NCI-H446 (cell line): ENCODE measurements at regions not wholly inside any gene's neighbourhood (a gene's known extent, or its start where the extent isn't known, plus 50 kb on each side); places are given as distances from the start of the nearest gene placed in this dataset.

Source experiments
- DNase-seq, 2 experiments: peaks; one replicate each; lab custom pipeline; 2025; lab: John Stamatoyannopoulos, UW

DNA sequence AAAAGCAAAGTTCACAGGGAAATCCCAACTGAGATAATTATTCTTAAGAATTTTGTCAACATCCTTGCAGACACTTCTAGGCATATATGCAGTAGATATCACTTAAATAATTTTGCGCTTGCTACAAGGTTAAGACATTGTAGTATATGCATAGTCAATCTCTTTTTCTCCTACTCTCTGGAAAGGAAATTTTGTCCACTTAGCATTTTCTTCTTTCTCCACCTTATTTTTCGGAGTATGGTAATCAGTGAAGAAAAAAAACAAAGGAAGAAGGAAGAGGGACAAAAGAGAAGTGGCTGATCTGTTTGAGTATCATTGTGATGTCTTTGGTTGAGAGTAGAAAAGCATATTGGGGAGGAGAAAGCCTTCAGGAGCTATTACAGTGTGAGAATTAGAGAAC, 104.6 kb downstream of the LACC1 start:
- DNase-seq: no peak

DNA sequence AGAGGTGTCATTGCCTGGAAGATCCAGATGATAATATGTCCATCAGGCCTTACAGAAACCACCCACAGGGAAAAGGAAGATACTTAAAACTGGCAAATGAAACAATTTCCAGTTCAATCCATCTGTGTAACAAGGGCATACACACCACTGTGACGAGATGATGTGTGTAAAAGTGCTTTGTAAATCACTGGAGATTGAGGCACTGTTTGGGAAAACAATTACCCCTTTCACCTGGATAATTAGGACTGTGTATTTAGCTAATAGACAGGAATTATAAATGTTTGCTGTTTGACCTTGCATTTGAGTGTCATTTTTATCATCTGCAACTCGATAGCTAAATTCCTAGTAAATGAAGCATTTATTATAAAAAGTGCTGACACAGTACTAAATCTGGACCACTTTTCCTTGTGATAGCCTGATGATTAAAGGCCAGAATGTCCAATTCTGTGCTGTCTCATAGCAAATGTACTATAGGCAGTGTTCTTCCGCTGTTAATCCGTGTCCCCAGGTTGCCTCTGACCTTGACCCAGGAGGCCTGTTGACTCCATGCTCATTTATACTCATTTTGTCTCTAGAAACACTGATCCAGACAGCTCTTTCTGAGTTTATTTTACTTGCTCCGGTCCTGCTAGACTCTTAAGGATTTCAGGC, 105.8 kb downstream of the LACC1 start:
- DNase-seq: no peak

DNA sequence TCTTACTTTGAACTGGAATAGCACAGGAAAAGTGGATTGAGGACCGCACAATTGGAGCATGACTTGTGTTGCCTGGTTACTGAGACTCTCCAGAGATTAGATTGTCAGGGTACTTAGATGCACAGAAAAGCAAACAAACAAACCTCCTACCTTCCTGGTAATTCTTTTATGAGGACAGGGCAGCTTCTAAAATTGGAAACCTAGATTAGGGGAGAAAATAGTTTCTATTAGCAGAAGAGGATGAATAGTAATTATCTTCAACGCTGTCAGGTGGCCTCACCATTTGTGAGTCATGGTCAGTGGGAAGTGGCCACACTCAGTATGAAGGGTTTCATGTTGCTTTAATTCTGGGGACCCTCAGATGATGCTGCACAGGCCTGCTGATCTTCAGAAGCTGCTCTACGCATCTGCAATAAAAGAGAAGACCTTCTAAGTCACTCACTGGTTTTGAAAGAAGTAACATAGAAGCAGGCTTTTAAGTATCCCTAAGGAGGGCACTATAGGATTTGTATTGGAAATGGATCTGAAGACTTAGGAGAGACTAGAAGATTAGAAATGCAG, 106.8 kb downstream of the LACC1 start:
- peak in 1 of 2 experiments; percentile 7 for DNase-seq

DNA sequence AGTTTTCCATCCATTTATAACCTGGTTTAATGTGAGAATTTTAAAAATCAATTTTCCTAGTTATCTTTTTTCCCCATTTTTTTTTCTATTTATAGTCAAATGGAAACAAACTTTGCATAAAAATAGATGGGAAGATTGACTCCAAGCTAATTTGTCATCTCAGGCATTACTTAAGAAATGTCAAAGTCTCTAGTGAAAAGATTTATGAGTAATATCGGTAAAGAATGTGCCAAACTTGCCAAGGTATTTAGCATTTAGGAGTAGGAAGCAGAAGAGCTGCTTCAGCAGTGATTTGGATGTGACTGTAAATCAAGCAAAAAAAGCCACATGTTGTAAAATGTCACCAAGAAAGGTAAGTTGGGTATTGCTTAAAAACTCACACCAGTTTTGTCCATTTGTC, 108.6 kb downstream of the LACC1 start:
- DNase-seq: no peak

- DNase-seq: no peak
These were observed 110.3 kb downstream of the LACC1 start for GRCh38 chr13:43990021-43990420.

GRCh38 chr13:43990829-43991228, 111.1 kb downstream of the LACC1 start:
- no peak for DNase-seq

- DNase-seq: peak; percentile 68 to 92
These were observed 112.1 kb downstream of the LACC1 start for GRCh38 chr13:43991773-43992201.

DNA sequence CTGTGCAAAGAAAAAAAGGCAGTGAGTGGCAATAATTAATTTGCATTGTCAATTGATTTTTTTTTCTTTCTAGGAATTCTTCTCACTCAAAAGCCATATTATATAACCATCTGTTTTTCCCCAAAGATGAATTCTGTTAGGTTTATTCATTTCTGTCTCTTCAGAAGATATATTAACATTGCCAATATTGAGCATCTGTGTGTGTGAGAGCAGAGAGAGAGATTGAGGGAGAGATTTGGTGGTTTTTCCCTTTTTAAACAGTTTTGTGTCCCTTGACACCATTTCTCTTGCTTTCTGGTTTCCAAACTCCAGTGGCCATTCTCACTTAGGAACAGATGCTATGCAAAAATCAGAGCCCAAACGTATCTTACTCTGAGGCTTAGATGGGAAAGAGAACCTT, 112.5 kb downstream of the LACC1 start:
- DNase-seq: peak in 1 of 2 experiments; percentile 36

DNA sequence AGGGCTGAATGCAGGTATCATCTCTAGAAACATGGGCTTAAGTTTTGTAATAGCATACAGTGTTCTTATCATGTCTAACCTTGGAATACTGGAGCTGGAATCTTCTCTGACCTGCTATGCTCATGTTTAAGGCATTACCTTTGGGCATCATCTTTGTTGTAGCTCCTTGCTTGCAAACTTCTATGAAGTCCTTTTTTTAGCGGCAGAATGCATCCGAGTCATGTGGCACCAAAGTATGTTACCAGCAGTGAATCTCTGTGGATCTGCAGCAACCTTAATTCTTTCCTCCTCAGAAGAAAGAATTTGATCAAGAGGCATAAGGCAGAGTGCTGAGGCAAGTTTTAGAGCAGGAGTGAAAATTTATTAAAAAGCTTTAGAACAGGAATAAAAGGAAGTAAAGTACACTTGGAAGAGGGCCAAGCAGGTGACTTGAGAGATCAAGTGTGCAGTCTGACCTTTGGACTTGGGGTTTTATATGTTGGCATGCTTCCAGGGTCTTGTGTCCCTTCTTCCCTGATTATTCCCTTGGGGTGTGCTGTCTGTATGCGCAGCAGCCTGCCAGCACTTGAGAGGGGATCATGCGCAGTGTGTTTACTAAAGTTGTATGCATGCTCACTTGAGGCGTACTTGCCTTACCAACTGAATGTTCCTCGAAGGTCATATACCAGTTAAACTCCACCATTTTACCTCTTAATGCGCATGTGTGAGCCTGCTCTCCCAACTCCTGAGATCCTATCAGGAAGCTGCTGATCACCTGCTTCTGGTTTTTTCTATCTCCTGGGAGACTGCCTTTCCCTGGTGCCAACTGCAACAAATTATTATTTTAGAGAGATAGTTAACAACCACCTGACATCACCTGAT, 115.5 kb downstream of the LACC1 start:
- no peak for DNase-seq

DNA sequence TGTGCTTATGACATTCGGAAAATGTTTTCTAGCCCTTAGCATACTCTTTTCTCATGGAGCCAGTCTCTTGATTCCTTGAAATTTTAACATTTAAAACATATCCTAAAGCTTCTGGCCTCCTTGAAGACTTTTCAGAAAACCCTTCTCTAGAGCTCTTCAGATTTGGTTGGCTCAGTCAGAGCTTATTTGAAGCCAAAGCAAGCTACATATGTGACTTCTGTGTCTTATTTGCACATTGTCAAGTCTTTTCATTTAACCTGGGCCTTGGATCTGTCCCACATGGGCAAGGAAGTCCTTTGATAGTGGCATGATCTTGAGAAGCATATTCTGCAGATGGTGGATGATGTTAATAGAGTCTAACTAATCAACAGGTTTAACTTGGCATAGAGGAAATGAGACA, 116.5 kb downstream of the LACC1 start:
- DNase-seq: no peak

DNA sequence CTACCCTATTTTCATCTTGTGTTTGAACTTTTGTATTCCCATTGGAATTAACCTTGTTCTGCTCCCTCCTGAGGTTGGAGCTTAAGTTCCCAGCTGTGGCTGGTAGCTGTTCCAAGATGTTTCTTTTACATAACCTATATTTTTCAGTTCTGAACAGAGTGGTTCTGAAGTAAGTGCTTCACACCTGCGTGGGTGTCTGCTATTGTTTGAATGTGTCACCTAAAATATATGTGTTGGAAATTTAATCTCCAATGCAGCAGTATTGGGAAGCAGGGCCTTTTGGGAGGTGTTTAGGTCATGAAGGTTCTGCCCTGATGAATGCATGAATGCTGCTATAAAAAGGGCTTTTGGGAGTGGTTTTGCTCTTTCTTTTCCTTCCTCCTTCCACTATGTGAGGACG, 123.8 kb downstream of the LACC1 start:
- DNase-seq: no peak

DNA sequence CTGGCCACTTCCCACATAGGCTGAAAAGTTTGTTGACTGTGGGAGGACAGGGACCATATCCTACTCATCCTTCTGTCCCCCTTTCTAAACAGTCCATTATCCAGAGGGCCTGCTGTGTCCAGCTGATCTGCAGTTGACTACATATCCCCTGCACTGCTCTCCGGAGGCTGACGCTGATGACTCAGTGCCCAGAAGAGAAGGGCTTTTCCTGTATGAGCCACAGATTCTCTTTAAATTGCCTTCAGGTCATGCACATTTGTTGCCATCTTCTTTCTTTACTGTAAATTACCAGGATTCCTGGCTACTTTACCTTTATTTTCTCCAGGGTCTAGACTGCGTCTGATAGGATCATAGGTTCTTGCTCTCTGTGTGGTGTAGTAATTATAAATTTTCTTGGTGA, 125.2 kb downstream of the LACC1 start:
- no peak for DNase-seq

DNA sequence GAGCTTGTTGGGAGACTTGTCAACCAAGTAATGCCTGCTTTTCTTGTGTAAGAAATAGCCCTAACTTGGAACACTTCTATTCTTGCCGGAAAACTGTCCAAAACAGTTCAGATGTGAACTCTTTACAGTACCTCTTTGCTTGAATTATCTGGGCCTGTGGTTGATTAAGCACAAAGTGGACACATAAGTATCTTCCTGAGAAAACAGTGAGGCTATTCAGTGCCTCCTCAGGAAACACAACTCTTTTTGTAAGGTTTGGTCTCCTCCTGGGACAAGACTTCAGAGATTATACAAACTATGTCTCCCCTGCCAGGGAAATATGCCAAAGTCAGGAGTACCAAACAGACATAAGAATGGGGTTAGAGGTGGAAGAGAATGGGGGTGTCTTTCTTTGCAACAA, 127.7 kb downstream of the LACC1 start:
- no peak for DNase-seq

- no peak for DNase-seq
These were observed 131.3 kb downstream of the LACC1 start for GRCh38 chr13:44011036-44011435.

DNA sequence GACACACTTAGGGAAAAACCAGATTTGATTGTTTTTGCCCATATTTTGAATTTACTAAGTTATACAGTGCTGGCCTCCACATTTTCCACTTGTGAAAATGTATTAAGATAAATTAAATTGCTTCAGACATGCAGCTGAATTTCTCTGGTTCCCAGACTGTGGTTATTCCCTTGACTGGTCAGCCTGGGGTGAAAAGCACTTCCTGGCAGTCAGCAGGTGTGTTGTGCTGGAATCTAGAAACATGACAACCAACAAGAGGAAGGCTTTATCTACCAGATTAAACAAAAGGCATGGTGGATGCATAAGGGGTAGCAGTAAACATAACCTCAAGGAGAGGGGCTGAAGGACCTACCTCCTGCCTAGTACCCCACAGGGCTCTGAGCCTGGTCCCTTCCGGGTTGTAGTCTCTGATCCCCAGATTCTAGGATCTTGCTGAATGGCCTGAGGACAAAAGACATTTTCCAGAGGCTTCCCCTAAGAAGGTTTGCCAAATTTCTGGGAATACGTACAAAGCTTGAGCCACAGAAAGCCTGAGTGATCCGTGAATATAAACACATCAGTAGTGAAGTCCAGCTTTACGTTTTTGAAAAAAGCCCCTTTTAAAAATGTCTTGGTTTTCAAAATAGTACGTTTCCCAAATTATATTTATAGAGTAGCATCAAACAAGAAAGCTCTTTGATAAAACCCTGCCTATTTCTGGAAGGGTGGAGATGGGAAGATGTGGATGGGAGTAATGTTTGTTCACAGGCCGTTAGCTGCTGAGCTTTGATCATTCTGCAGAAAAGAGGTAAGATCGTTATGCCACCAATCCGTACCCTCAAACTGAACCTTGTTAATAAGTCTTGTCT, 133.4 kb downstream of the LACC1 start:
- DNase-seq: no peak

DNA sequence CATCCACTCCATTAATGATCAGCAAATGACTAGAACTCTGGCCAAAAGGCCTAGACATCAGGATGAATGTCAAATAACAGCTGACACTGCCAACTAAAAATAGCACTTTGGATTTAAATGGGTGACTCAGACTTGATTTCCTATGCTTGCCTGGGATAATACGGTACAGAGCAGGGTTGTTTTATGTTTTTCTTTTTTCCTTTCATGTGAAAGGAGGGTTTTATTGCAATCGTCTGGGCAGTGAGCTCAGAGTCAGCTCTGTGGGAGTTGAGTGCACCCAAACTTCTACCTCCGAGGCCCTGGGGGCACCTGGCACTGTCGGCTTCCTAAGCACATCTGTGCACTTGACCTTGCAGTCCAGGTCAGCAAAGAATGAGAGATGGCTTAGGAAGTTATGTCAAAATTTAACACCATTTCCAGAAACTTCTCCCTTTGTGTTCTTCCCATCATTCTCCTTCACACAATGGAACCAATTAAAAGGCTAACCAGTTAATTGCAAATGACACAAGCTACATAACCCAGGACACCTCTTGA, 134.1 kb downstream of the LACC1 start:
- DNase-seq: peak in 1 of 2 experiments; percentile 14

- DNase-seq: no peak
These were observed 134.8 kb downstream of the LACC1 start for GRCh38 chr13:44014501-44014900.

- DNase-seq: no peak
These were observed 135.4 kb downstream of the LACC1 start for GRCh38 chr13:44015118-44015517.

DNA sequence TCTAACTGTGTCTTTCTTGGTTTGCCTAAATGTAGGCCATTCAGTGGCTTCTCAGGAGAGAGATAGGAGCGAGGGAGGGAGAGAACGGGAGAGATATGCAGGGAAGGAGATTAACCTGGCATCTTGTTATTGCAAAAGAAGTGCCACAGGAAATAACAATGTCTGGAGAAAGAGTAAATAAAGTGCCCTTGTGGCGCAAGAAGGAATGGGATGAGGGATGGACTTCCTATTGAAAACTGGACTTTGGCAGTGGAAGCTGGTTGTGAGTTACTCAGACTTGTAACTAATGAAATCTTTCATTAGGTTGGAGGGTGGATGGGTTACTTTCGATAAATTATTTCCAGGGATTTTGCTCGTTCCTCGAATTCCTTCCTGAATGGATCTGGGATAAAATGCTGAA, 136.1 kb downstream of the LACC1 start:
- DNase-seq: no peak

DNA sequence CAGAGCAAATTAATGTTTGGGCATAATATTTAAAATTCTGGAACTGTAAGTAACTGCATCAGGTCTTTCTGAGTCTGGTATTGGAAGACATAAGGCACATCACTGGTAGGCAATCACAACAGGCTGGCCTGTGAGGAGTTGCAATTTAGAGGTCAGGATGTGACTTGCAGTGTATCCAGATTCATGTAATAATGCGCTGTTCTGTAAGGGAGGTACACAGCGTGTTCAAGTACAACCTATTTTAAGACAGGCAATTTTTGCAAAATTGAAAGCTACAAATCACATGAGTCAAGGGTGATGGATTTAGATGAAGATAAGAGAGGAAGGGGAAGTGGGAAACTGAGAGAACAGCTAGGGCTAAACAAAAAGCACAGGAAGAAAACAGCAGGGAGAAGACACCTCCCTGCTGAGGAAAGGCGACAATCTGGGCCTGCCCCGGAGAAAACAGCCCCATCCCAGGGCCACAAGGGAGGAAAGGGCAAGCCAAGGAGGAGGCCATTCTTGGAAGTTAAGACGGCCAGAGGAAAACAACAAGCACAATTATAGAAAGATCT, 138.1 kb downstream of the LACC1 start:
- no peak for DNase-seq

GRCh38 chr13:44019651-44020050, 139.9 kb downstream of the LACC1 start:
- DNase-seq: no peak

- DNase-seq: peak; percentile 10 to 18
These were observed 141.7 kb downstream of the LACC1 start for GRCh38 chr13:44021422-44021821.
